ENCODE measurements at regions not wholly inside any gene's neighbourhood (a gene's known extent, or its start where the extent isn't known, plus 50 kb on each side); places are given as distances from the start of the nearest gene placed in this dataset.

DNA sequence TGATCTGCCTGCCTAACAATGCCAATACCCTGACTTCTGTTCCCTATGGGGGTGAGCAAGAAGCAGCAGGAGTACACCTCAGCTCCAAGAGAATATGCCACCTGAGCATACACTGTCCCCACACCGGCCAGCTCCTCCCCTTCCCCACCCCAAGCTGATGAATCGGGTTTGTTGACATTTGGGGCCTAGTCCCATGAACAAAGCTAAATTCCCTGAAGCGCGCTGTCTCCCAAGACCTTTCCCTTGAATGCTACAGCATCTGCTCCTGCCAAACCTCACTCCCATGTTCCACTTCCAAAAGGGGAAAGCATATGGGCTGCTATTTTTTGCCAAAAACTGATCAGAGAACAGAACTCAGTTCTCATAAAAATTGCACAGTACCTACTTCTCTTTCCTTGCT lies 220.4 kb upstream of the CAMK1G start:
- Histone ChIP-seq H3K27me3 (ENCODE audit: control insufficient read depth in 1 of 2, insufficient read depth in 2 of 2, low read length in 2 of 2) (no peaks in the 10 kb centered on the region), H3K36me3 (ENCODE audit: control insufficient read depth in 2 of 2, insufficient read depth in 2 of 2, low read length in 2 of 2) (no peaks in the 10 kb centered on the region), H3K9me3 (ENCODE audit: control insufficient read depth in 2 of 2, low read length in 2 of 2) (peaks cover 0 to 3% of the 10 kb centered on the region in 2 donors), H3K9ac (ENCODE audit: low read length in 2 of 2) (no peak overlapping the region), H3K4me1 (ENCODE audit: control insufficient read depth, insufficient read depth, low read length) (no peaks in the 10 kb centered on the region), H3K4me3 (ENCODE audit: low read length in 2 of 2) (no peak overlapping the region), H3K27ac (ENCODE audit: low read length) (no peak overlapping the region)

GRCh38 chr1:209364716-209365115 lies 218.8 kb upstream of the CAMK1G start:
- peaks cover 0 to 3% of the 10 kb centered on the region in 2 donors for H3K9me3 ChIP-seq (ENCODE audit: control insufficient read depth in 2 of 2, low read length in 2 of 2)

GRCh38 chr1:209367061-209367772 lies 216.3 kb upstream of the CAMK1G start:
- H3K27me3 ChIP-seq (ENCODE audit: control insufficient read depth in 1 of 2, insufficient read depth in 2 of 2, low read length in 2 of 2) = no peaks in the 10 kb centered on the region

More at GRCh38 chr1:209364716-209365115, 218.8 kb upstream of the CAMK1G start:
- Histone ChIP-seq H3K27ac (ENCODE audit: low read length) (no peak overlapping the region), H3K27me3 (ENCODE audit: control insufficient read depth in 1 of 2, insufficient read depth in 2 of 2, low read length in 2 of 2) (no peaks in the 10 kb centered on the region), H3K36me3 (ENCODE audit: control insufficient read depth in 2 of 2, insufficient read depth in 2 of 2, low read length in 2 of 2) (no peaks in the 10 kb centered on the region), H3K4me1 (ENCODE audit: control insufficient read depth, insufficient read depth, low read length) (peaks cover 3% of the 10 kb centered on the region), H3K4me3 (ENCODE audit: low read length in 2 of 2) (no peak overlapping the region), H3K9ac (ENCODE audit: low read length in 2 of 2) (no peak overlapping the region)

GRCh38 chr1:209368864-209369598 lies 214.5 kb upstream of the CAMK1G start:
- H3K27ac ChIP-seq (ENCODE audit: low read length) = no peak overlapping the region
- H3K4me1 ChIP-seq (ENCODE audit: control insufficient read depth, insufficient read depth, low read length) = peaks cover 3% of the 10 kb centered on the region
- H3K9me3 ChIP-seq (ENCODE audit: control insufficient read depth in 2 of 2, low read length in 2 of 2) = peaks cover 0 to 3% of the 10 kb centered on the region in 2 donors
- no peak overlapping the region for H3K9ac ChIP-seq (ENCODE audit: low read length in 2 of 2)
- H3K36me3 ChIP-seq (ENCODE audit: control insufficient read depth in 2 of 2, insufficient read depth in 2 of 2, low read length in 2 of 2) = no peaks in the 10 kb centered on the region
- no peak overlapping the region for H3K4me3 ChIP-seq (ENCODE audit: low read length in 2 of 2)
- no peaks in the 10 kb centered on the region for H3K27me3 ChIP-seq (ENCODE audit: control insufficient read depth in 1 of 2, insufficient read depth in 2 of 2, low read length in 2 of 2)

More at GRCh38 chr1:209367061-209367772, 216.3 kb upstream of the CAMK1G start:
- Histone ChIP-seq H3K4me3 (ENCODE audit: low read length in 2 of 2) (no peak overlapping the region), H3K9ac (ENCODE audit: low read length in 2 of 2) (no peak overlapping the region), H3K27ac (ENCODE audit: low read length) (no peak overlapping the region), H3K36me3 (ENCODE audit: control insufficient read depth in 2 of 2, insufficient read depth in 2 of 2, low read length in 2 of 2) (no peaks in the 10 kb centered on the region), H3K4me1 (ENCODE audit: control insufficient read depth, insufficient read depth, low read length) (peaks cover 3% of the 10 kb centered on the region), H3K9me3 (ENCODE audit: control insufficient read depth in 2 of 2, low read length in 2 of 2) (peaks cover 0 to 3% of the 10 kb centered on the region in 2 donors)

- no peaks in the 10 kb centered on the region for H3K27me3 ChIP-seq (ENCODE audit: control insufficient read depth in 1 of 2, insufficient read depth in 2 of 2, low read length in 2 of 2)
- no peak overlapping the region for H3K9ac ChIP-seq (ENCODE audit: low read length in 2 of 2)
- no peak overlapping the region for H3K27ac ChIP-seq (ENCODE audit: low read length)
- peaks cover 3% of the 10 kb centered on the region for H3K4me1 ChIP-seq (ENCODE audit: control insufficient read depth, insufficient read depth, low read length)
- H3K36me3 ChIP-seq (ENCODE audit: control insufficient read depth in 2 of 2, insufficient read depth in 2 of 2, low read length in 2 of 2) = no peaks in the 10 kb centered on the region
- H3K4me3 ChIP-seq (ENCODE audit: low read length in 2 of 2) = no peak overlapping the region
- H3K9me3 ChIP-seq (ENCODE audit: control insufficient read depth in 2 of 2, low read length in 2 of 2) = no peaks in the 10 kb centered on the region
Observed at GRCh38 chr1:209370241-209370995, 213.1 kb upstream of the CAMK1G start.

- Histone ChIP-seq H3K9me3 (ENCODE audit: control insufficient read depth in 2 of 2, low read length in 2 of 2) (no peaks in the 10 kb centered on the region), H3K27ac (ENCODE audit: low read length) (no peak overlapping the region), H3K27me3 (ENCODE audit: control insufficient read depth in 1 of 2, insufficient read depth in 2 of 2, low read length in 2 of 2) (no peaks in the 10 kb centered on the region), H3K4me3 (ENCODE audit: low read length in 2 of 2) (no peak overlapping the region), H3K4me1 (ENCODE audit: control insufficient read depth, insufficient read depth, low read length) (no peaks in the 10 kb centered on the region), H3K9ac (ENCODE audit: low read length in 2 of 2) (no peak overlapping the region), H3K36me3 (ENCODE audit: control insufficient read depth in 2 of 2, insufficient read depth in 2 of 2, low read length in 2 of 2) (no peaks in the 10 kb centered on the region)
Observed at GRCh38 chr1:209375097-209375496, 208.4 kb upstream of the CAMK1G start.

- no peaks in the 10 kb centered on the region for H3K27me3 ChIP-seq (ENCODE audit: control insufficient read depth in 1 of 2, insufficient read depth in 2 of 2, low read length in 2 of 2)
- no peak overlapping the region for H3K9ac ChIP-seq (ENCODE audit: low read length in 2 of 2)
- no peak overlapping the region for H3K27ac ChIP-seq (ENCODE audit: low read length)
- H3K36me3 ChIP-seq (ENCODE audit: control insufficient read depth in 2 of 2, insufficient read depth in 2 of 2, low read length in 2 of 2) = no peaks in the 10 kb centered on the region
- H3K4me1 ChIP-seq (ENCODE audit: control insufficient read depth, insufficient read depth, low read length) = no peaks in the 10 kb centered on the region
- no peaks in the 10 kb centered on the region for H3K9me3 ChIP-seq (ENCODE audit: control insufficient read depth in 2 of 2, low read length in 2 of 2)
- H3K4me3 ChIP-seq (ENCODE audit: low read length in 2 of 2) = no peak overlapping the region
Observed at GRCh38 chr1:209375671-209376365, 207.7 kb upstream of the CAMK1G start.

GRCh38 chr1:209376774-209377173 lies 206.7 kb upstream of the CAMK1G start:
- Histone ChIP-seq H3K4me3 (ENCODE audit: low read length in 2 of 2) (no peak overlapping the region), H3K36me3 (ENCODE audit: control insufficient read depth in 2 of 2, insufficient read depth in 2 of 2, low read length in 2 of 2) (no peaks in the 10 kb centered on the region), H3K27ac (ENCODE audit: low read length) (no peak overlapping the region), H3K27me3 (ENCODE audit: control insufficient read depth in 1 of 2, insufficient read depth in 2 of 2, low read length in 2 of 2) (no peaks in the 10 kb centered on the region), H3K4me1 (ENCODE audit: control insufficient read depth, insufficient read depth, low read length) (no peaks in the 10 kb centered on the region), H3K9ac (ENCODE audit: low read length in 2 of 2) (no peak overlapping the region), H3K9me3 (ENCODE audit: control insufficient read depth in 2 of 2, low read length in 2 of 2) (no peaks in the 10 kb centered on the region)

DNA sequence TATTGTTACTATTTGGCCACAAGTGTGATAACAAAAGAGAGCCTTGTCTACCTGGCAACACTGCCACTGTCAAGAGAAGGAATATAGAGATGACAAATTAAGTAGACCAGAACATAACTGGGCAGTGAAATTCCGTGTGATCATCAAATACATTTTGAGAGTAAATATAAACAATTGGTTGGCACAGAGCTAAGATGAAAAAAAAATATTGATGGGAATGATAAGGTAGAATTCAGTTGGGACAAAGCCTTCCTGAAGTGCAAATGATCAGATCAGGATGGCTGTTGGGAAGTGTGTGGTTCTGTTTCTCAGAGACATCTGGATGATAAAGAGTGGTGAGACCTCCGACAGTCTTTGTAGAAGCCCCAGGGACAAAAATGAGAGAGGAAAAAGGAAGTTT lies 205.5 kb upstream of the CAMK1G start:
- no peak overlapping the region for H3K4me3 ChIP-seq (ENCODE audit: low read length in 2 of 2)
- no peaks in the 10 kb centered on the region for H3K9me3 ChIP-seq (ENCODE audit: control insufficient read depth in 2 of 2, low read length in 2 of 2)
- H3K4me1 ChIP-seq (ENCODE audit: control insufficient read depth, insufficient read depth, low read length) = no peaks in the 10 kb centered on the region
- H3K27me3 ChIP-seq (ENCODE audit: control insufficient read depth in 1 of 2, insufficient read depth in 2 of 2, low read length in 2 of 2) = no peaks in the 10 kb centered on the region
- H3K27ac ChIP-seq (ENCODE audit: low read length) = no peak overlapping the region
- H3K9ac ChIP-seq (ENCODE audit: low read length in 2 of 2) = no peak overlapping the region
- H3K36me3 ChIP-seq (ENCODE audit: control insufficient read depth in 2 of 2, insufficient read depth in 2 of 2, low read length in 2 of 2) = no peaks in the 10 kb centered on the region

GRCh38 chr1:209379280-209379679 lies 204.2 kb upstream of the CAMK1G start:
- H3K27me3 ChIP-seq (ENCODE audit: control insufficient read depth in 1 of 2, insufficient read depth in 2 of 2, low read length in 2 of 2) = no peaks in the 10 kb centered on the region
- no peak overlapping the region for H3K9ac ChIP-seq (ENCODE audit: low read length in 2 of 2)
- no peaks in the 10 kb centered on the region for H3K4me1 ChIP-seq (ENCODE audit: control insufficient read depth, insufficient read depth, low read length)
- no peak overlapping the region for H3K4me3 ChIP-seq (ENCODE audit: low read length in 2 of 2)
- H3K9me3 ChIP-seq (ENCODE audit: control insufficient read depth in 2 of 2, low read length in 2 of 2) = no peaks in the 10 kb centered on the region
- no peaks in the 10 kb centered on the region for H3K36me3 ChIP-seq (ENCODE audit: control insufficient read depth in 2 of 2, insufficient read depth in 2 of 2, low read length in 2 of 2)
- H3K27ac ChIP-seq (ENCODE audit: low read length) = no peak overlapping the region

Data from stomach smooth muscle (tissue), 2 donors.